Gastroesophageal sphincter (tissue), 4 donors: ENCODE measurements at regions not wholly inside any gene's neighbourhood (a gene's known extent, or its start where the extent isn't known, plus 50 kb on each side); places are given as distances from the start of the nearest gene placed in this dataset.

Experiments
- ATAC-seq: fragments of 150-250 bp; one replicate; pipeline ENCODE4 v1.9.1; 2016; ENCODE audit warnings: mild to moderate bottlenecking, moderate library complexity
- H3K27ac ChIP-seq, 4 donors: fragments of 200-600 bp; sonication (generic) in 3 of 4; 1 replicate in 3 of 4; 2 replicates in 1 of 4; pipeline ENCODE4 v1.5.1; 2016 to 2019
- H3K27me3 ChIP-seq: fragments of 200-600 bp; sonication (generic); one replicate; pipeline ENCODE4 v1.5.1; 2019
- H3K36me3 ChIP-seq, 2 donors: fragments of 200-600 bp; sonication (generic); one replicate each; pipeline ENCODE4 v1.5.1; 2019; ENCODE audit warnings: control low read depth in 1 of 2
- H3K4me1 ChIP-seq, 3 donors: fragments of 200-600 bp; sonication (generic); 1 replicate in 2 of 3; 2 replicates in 1 of 3; pipeline ENCODE4 v1.5.1; 2016 to 2019; ENCODE audit warnings: control low read depth in 2 of 3
- H3K4me3 ChIP-seq, 2 donors: fragments of 200-600 bp; sonication (generic); one replicate each; pipeline ENCODE4 v1.5.1; 2019; ENCODE audit warnings: mild to moderate bottlenecking in 1 of 2, moderate library complexity in 1 of 2
- H3K9me3 ChIP-seq, 3 donors: fragments of 200-600 bp; sonication (generic); one replicate each; pipeline ENCODE4 v1.5.1; 2017 to 2019; ENCODE audit warnings: control low read depth in 2 of 3
- EP300 ChIP-seq: sonication (generic); formaldehyde crosslinking; IDR thresholded peaks from one replicate; pipeline ENCODE4 v1.6.1; 2017; ENCODE audit warnings: antibody characterized with exemption, mild to moderate bottlenecking
- POLR2A ChIP-seq, 2 donors: fragments of 450-650 bp; IDR thresholded peaks; one replicate each; pipeline ENCODE4 v1.6.1; 2017; ENCODE audit warnings: antibody characterized with exemption in 2 of 2, mild to moderate bottlenecking in 2 of 2, moderate library complexity in 1 of 2
- POLR2AphosphoS5 ChIP-seq: sonication (generic); formaldehyde crosslinking; IDR thresholded peaks from one replicate; pipeline ENCODE4 v1.6.1; 2017; ENCODE audit warnings: antibody characterized with exemption
- WGBS, 2 donors: methylation state at CpG; one replicate each; pipeline ENCODE4 v1.1.5; 2018; ENCODE audit warnings: low coverage in 1 of 2; 5-methylcytosine and 5-hydroxymethylcytosine counted together
- TF ChIP-seq, protein P1 (sequence below), 4 experiments: fragments of 200-600 bp in 2 of 4; fragments of 450-650 bp in 2 of 4; sonication (generic) in 1 of 4; IDR thresholded peaks; one replicate each; pipeline ENCODE4 v1.5.1; 2017 to 2019; ENCODE audit warnings: antibody characterized with exemption in 4 of 4, mild to moderate bottlenecking in 2 of 4, moderate library complexity in 2 of 4

GRCh38 chrX:94114362-94114761, 440.4 kb downstream of the FAM133A start:
- Histone ChIP-seq H3K9me3 (no peaks in the 10 kb centered on the region), H3K4me1 (no peaks in the 10 kb centered on the region), H3K4me3 (no peak overlapping the region), H3K27me3 (no peaks in the 10 kb centered on the region), H3K36me3 (no peaks in the 10 kb centered on the region), H3K27ac (no peak overlapping the region)
- TF ChIP-seq EP300 (no peak), POLR2A (IDR thresholded peaks at IDR 0.05) (no peak), POLR2AphosphoS5 (no peak)
- TF ChIP-seq, protein P1, sequence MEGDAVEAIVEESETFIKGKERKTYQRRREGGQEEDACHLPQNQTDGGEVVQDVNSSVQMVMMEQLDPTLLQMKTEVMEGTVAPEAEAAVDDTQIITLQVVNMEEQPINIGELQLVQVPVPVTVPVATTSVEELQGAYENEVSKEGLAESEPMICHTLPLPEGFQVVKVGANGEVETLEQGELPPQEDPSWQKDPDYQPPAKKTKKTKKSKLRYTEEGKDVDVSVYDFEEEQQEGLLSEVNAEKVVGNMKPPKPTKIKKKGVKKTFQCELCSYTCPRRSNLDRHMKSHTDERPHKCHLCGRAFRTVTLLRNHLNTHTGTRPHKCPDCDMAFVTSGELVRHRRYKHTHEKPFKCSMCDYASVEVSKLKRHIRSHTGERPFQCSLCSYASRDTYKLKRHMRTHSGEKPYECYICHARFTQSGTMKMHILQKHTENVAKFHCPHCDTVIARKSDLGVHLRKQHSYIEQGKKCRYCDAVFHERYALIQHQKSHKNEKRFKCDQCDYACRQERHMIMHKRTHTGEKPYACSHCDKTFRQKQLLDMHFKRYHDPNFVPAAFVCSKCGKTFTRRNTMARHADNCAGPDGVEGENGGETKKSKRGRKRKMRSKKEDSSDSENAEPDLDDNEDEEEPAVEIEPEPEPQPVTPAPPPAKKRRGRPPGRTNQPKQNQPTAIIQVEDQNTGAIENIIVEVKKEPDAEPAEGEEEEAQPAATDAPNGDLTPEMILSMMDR (IDR thresholded peaks at IDR 0.05): no peak
- ATAC-seq: no peak
- WGBS, 2 donors: 57 to 66% methylated on average over 1 to 2 of the region's 2 CpGs

DNA sequence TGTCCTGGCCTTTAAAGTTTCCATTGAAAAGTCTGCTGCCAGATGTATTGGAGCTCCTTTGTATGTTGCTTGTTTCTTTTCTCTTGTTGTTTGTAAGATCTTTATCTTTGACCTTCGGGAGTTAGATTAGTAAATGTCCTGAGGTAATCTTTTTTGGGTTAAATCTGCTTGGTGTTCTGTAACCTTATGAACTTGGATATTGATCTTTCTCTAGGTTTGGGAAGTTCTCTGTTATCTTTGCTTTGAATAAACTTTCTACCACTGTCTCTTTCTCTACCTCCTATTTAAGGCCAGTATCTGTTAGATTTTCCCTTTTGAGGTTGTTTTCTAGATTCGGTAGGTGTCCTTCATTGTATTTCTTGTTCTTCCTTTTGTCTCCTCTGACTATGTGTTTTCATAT, 447.8 kb downstream of the FAM133A start:
- Histone ChIP-seq H3K4me1 (no peaks in the 10 kb centered on the region), H3K4me3 (no peak overlapping the region), H3K36me3 (no peaks in the 10 kb centered on the region), H3K27ac (no peak overlapping the region), H3K27me3 (no peaks in the 10 kb centered on the region), H3K9me3 (no peaks in the 10 kb centered on the region)
- no peak for TF ChIP-seq EP300
- TF ChIP-seq POLR2AphosphoS5: no peak
- TF ChIP-seq, protein P1 (IDR thresholded peaks at IDR 0.05): no peak
- TF ChIP-seq POLR2A (IDR thresholded peaks at IDR 0.05): no peak
- WGBS, 2 donors: 50 to 78% methylated on average over 1 of the region's 2 CpGs
- ATAC-seq: no peak

GRCh38 chrX:94123062-94123461, 449.1 kb downstream of the FAM133A start:
- Histone ChIP-seq H3K4me3 (no peak overlapping the region), H3K27me3 (no peaks in the 10 kb centered on the region), H3K27ac (no peak overlapping the region), H3K36me3 (no peaks in the 10 kb centered on the region), H3K9me3 (no peaks in the 10 kb centered on the region), H3K4me1 (no peaks in the 10 kb centered on the region)
- WGBS, 2 donors: 80% methylated on average over 1 of the region's 2 CpGs; no CpG with 5 or more reads in 1 of the 2 donors
- TF ChIP-seq POLR2A (IDR thresholded peaks at IDR 0.05) (no peak), EP300 (no peak), POLR2AphosphoS5 (no peak)
- TF ChIP-seq, protein P1 (IDR thresholded peaks at IDR 0.05): no peak
- ATAC-seq: no peak

DNA sequence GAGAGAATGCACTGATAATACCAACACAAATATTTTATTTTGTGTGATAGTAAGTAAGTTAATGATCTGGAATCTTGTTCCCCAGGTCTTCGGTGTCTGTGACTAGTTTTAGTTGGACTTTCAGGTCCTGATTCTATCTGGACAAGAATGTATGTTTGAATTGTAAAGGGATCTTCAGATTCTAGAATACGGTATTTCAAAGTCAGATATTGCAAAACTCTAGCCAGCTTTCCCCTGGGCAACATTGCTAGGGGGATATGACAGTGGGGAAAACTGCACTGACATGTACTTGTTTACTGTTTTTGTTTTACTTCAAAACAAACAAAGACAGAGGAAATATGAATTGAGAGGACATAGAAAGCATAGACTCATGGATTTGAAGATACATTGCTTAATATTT, 489.0 kb downstream of the FAM133A start:
- WGBS, 2 donors: 52 to 100% methylated on average over 1 to 2 of the region's 2 CpGs
- Histone ChIP-seq H3K4me1 (no peaks in the 10 kb centered on the region), H3K9me3 (no peaks in the 10 kb centered on the region), H3K4me3 (no peak overlapping the region), H3K36me3 (no peaks in the 10 kb centered on the region), H3K27ac (no peak overlapping the region), H3K27me3 (no peaks in the 10 kb centered on the region)
- ATAC-seq: no peak
- TF ChIP-seq, protein P1 (IDR thresholded peaks at IDR 0.05): no peak
- no peak for TF ChIP-seq POLR2AphosphoS5
- TF ChIP-seq POLR2A (IDR thresholded peaks at IDR 0.05): no peak
- TF ChIP-seq EP300: no peak

DNA sequence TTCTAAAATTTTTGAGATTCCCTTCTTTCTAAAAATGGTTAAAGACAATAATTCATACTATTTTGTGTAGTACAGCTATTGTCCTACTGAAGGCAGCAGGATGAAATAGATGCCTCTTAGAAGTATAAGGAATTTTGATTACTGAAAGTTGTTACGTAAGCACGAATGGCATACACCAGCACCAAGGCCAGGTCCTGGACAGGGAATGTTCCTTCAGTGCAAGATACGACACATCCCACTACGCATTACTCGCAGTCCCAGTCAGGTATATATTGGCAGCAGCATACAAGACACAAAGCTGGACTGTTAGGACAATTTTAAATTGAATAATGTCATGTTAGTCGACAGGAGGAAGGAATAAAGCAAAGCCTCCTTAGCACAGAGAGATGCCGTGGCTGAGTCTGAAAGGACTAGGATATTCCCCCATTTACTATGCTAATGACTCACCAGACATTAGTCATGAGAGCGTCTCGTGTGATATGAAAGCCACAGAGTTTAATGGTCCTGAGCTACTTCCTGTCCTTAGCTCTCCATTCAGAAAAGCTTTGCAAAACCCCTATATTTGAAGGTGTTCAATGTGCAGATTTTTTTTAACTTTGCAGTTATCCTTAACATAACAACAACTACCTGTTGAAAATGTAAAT, 504.3 kb downstream of the FAM133A start:
- ATAC-seq: no peak
- no peaks in the 10 kb centered on the region for H3K36me3 ChIP-seq

More for the DNA sequence above, 504.3 kb downstream of the FAM133A start:
- H3K9me3 ChIP-seq: no peaks in the 10 kb centered on the region
- no peak overlapping the region for H3K4me3 ChIP-seq
- TF ChIP-seq POLR2AphosphoS5 (no peak), EP300 (no peak)
- H3K4me1 ChIP-seq: no peaks in the 10 kb centered on the region
- no peak overlapping the region for H3K27ac ChIP-seq
- H3K27me3 ChIP-seq: no peaks in the 10 kb centered on the region
- 60 to 69% methylated on average over 9 of the region's 9 CpGs for WGBS, 2 donors
